GM18502 (cell line): ENCODE measurements at regions not wholly inside any gene's neighbourhood (a gene's known extent, or its start where the extent isn't known, plus 50 kb on each side); places are given as distances from the start of the nearest gene placed in this dataset.

Experiments
- ATAC-seq: cut with Tn5 transposase; IDR thresholded peaks from one replicate; pipeline ENCODE4 v1.9.1; 2021; ENCODE audit warnings: mild to moderate bottlenecking; ENCODE audit not compliant: unreplicated experiment, poor library complexity

- ATAC-seq: peak; percentile 64
These were observed 517.4 kb downstream of the TUSC7 start for GRCh38 chr3:117226932-117227331.

DNA sequence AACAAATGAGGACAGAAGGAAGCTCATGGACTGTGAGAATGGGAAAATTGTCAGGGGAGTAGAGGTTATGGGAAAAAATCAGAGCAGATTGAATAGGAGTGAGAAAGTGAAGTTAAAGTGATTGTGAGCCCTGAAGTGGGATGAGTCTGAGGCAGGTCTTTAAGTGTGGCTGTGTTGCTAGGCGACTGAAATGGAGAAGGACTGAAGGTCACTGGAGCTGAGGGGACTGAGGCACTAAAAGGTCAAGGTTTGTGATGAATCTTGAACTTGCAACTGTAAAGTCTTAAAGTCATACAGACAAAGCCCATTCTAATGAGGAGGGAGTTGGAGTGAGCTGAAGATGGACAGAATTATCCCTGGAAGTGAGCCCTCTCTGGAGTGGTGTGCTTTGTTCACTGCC lies 518.9 kb downstream of the TUSC7 start:
- ATAC-seq: no peak

DNA sequence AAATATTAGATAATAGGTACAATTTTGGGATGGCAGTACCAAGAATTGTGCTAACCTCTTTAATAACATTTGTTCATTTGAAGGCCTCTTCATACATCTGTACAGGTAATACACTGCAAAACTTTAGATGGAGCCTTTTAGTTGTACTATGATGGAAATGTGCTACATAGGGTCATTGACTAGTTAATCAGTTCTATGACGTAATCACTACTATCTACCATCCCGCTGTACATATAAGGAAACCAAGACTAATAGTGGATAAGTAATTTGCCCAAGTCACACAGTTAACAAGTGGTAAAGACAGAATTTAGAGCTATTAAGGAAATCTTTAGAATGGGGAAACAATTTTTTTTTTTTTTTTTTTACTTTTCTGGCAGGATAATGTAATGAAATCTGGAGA lies 521.3 kb downstream of the TUSC7 start:
- ATAC-seq: no peak

- ATAC-seq: no peak
These were observed 524.8 kb downstream of the TUSC7 start for GRCh38 chr3:117234331-117234730.

DNA sequence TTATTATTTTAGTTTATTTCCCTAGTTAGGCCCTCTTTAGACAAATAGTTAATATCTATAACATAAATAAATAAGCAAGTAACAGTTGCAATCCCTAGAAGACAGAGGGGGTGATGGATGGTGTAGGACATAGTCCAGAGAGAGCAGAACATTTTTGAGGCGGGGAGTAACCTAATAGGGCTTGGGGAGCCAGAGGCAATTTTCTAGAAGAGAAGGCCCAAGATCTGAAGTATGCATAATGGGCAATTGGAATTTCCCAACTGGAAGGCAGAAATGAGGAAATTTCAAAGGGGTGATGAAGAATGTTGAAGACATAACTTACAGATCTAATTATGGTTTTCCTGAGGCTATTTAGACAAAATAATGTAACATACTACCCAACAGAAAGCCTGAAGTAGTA lies 525.7 kb downstream of the TUSC7 start:
- no peak for ATAC-seq

DNA sequence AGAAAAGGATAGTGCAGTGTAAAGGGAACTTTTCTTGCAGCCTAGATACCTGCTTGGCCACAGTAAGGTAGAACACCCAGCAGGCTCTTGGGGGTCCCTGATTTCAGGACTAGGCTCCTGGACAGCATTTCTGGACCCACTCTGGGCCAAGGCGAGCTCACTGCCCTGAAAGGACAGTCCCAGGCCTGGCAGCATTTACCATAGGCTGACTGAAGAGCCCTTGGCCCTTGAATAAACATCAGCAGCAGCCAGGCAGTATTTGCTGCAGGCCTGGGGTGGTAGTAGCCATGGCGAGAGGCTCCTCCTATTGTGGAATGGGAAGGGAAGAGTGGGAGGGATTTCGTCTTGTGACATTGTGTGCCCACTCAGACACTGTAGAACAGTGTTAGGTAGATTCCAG lies 529.2 kb downstream of the TUSC7 start:
- no peak for ATAC-seq

DNA sequence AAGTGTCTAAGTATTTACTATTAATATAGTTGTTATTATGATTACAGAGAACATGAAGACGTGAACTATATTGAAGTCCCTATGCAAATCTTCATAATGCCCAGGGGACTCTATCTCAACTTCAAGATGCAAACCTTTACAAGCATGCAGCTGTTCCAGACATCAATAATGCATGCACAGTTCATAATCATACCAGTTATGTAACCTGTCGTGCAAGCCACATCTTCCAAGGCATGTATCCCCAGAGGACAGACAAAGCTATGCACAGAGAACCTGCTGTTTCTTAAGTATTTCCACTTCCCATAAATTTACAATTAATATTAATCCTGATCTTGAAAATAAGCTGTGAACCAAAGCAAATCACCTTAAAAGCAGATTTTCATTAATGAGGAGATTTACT lies 534.1 kb downstream of the TUSC7 start:
- no peak for ATAC-seq

DNA sequence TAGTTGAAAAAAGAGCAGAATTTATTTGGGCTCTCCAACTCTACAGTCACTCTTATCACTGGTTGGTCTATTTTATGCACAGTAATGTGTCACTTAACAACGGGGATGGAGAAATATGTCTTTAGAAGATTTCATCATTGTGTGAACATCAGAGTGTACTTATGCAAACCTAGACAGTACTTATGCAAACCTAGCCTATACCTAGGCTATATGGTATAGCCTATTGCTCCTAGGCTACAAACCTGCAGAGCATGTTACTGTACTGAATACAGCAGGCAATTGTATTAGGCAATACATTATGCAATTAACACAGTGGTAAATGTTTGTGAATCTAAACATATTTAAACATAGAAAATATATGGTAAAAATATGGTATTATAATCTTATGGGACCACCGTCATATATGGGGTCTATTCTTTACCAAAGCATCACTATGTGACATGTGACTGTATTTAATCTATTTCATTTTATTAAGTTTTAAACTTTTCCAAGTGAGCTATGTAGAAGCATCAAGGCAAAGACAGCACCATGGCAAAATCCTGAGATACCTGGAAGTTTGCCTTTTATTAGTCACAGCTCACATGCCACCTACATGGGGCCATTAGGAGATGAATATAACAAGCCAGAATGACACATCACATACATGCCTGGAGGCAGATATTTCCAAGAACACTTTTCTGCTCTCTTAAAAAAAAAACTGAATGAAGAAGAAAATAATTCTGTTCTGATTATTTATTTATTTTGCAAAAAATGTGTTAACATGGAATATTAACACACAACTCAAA lies 537.4 kb downstream of the TUSC7 start:
- ATAC-seq: no peak

- no peak for ATAC-seq
These were observed 538.6 kb downstream of the TUSC7 start for GRCh38 chr3:117248153-117248552.

- no peak for ATAC-seq
These were observed 542.6 kb downstream of the TUSC7 start for GRCh38 chr3:117252208-117252607.

DNA sequence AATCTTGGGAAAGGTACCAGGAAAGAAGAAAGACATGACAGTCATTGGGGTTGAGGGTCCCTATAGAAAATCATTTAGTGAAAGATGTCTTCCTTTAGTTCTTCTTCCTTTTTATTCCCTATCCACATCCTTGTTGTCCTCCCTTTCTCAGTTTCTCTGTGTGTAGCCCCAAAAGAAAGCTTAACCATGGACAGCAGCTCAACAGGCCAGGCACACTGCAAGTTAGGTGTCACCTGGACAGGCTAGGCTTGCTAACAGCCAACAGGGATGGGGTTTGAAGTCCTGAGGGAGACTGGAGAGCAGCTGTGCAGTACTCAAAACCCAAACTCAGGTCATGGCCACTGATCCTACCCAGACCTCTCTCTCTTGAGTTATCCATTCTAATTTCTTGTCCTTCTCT lies 543.1 kb downstream of the TUSC7 start:
- ATAC-seq: no peak

- no peak for ATAC-seq
These were observed 544.1 kb downstream of the TUSC7 start for GRCh38 chr3:117253636-117254035.

GRCh38 chr3:117254985-117255384 lies 545.4 kb downstream of the TUSC7 start:
- no peak for ATAC-seq

DNA sequence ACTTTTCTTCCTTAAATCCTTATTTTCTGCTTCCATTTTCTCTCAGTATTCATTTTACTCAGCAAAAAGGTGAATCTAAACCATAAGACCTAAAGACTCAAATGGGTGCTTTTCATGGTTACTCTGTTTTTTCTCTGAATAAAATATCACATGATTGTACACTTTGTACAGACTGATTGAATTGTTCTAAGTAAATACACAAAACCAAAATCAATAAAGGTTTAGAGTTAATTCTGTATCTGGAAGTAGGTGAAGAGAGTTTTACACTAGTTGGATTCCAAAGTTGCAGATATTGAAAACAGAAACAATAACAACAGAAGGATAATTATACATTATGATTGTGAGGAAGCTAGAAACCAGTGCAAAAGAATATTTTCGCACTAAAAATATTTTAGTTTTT lies 546.2 kb downstream of the TUSC7 start:
- ATAC-seq: no peak

GRCh38 chr3:117261983-117262421 lies 552.4 kb downstream of the TUSC7 start:
- no peak for ATAC-seq

GRCh38 chr3:117263270-117263669 lies 553.7 kb downstream of the TUSC7 start:
- ATAC-seq: no peak

DNA sequence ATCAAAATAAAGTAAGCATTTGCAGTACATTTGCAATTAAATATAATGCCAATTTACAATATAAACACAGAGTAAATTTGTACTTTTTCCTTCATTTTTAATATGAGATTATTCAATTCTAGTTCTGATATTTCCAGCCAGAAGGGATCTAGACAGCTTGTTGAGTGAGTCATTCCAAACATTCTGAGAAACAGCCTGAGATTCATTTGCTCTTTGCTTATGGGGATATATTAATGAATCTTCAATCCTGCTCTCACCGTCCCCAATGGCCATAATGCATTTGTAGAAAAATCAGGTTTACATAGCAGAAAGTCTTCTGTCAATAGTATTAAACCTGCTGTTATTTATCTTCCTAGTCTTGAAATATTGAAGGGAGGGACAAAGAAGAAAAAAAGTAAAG lies 554.2 kb downstream of the TUSC7 start:
- no peak for ATAC-seq

- ATAC-seq: no peak
These were observed 554.8 kb downstream of the TUSC7 start for GRCh38 chr3:117264204-117264994.

DNA sequence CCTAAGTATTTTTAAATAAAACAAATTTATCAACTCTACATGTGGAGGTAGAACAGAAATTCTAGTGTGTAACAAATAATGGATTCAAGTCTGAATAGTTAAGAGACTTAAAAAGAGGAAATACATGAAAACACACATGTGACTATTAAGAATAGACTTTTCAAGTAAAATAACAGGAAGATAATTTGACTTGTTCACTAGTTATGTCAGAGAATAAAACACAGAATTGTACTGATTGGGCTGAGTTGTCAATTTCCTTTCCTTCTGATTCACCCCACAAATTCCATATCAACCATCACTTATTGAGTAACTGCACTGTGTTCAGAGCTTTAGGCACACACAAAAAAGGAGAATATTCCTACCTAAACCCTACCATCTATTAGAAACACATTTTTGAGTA lies 557.2 kb downstream of the TUSC7 start:
- no peak for ATAC-seq

DNA sequence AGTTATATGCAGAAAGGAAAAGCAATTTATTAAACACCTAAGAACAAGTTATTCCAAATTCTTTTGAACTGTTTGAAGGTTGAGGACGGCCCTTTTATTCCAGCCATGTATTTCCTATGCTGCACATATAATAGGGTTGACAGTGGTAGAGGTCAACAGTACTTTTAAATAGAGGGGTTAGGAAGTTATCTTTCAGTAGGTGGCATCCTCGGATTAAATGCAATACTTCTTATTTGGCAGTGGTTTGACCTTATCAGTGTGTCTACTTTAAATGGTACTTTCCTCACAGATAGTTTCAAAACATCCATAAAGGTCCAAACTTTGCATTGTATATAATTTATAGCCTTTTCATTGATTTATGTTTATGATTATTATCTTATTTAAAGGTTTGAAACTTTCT lies 558.7 kb downstream of the TUSC7 start:
- no peak for ATAC-seq

DNA sequence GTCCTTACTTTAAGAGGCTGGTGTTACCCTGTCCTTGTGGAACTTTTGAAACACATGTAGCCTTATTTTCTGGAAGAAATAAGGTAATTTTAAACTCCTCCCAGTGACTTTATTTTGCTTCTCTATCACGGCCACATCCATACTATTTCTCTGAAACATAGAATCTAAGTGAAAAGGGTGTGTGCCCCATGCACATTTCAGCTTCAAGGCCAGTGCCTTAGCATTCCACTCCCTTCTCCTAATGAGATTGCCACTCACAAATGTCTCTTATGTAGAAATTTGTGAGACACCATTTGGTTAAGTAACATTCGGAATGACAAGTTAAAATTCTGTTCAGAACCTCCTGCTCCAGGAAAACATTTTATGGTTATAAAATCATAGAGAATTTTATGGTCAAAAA lies 562.7 kb downstream of the TUSC7 start:
- ATAC-seq: no peak
